ENCODE measurements at regions not wholly inside any gene's neighbourhood (a gene's known extent, or its start where the extent isn't known, plus 50 kb on each side); places are given as distances from the start of the nearest gene placed in this dataset.

DNA sequence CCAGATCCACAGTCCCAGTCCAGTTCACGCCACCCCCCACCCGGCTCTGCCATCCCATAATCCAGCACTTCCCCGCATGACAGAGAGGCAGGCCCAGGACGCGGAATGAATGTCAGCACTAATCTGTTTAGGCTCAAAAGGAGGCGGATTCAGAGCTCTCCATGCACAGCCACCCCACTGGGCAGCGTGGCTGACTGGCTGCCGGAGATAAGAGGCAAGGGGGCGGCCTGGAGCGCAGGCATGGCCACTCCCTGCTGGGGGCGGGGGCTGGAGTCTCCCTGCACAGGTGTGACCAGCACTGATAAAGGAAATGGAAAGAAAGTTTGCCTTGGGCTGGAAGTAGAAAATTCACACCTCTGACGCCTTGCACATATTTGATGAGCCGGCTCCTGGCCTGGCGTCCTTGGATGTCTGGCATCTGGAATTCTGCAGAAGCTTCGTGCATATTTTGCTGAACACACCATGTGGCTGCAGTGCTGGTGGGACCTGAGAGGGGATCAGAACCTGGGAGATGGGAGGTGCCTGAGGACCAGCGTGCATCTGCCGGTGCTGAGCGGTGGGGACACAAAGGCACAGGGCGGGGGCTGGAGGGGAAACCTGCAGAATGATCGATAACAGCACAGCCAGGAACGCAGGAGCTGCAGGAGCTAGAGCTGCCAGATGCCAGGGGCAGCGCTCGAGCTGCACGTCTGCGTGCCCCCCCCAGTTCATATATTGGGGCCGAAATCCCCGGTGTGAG, 344.4 kb downstream of the CTTN start:
- Histone ChIP-seq H3F3A (ENCODE audit: insufficient read depth, low read length, poor library complexity, severe bottlenecking) (no peaks in the 10 kb centered on the region), H3K9ac (ENCODE audit: low read length) (no peak overlapping the region), H2AFZ (ENCODE audit: low read depth, low read length) (no peak overlapping the region), H4K20me1 (ENCODE audit: insufficient read depth) (no peaks in the 10 kb centered on the region), H3K4me3 (ENCODE audit: low read length) (no peak overlapping the region), H3K36me3 (ENCODE audit: insufficient read depth, low read length) (no peaks in the 10 kb centered on the region), H3K79me2 (replicated peaks; ENCODE audit: insufficient read depth, low read length) (no peaks in the 10 kb centered on the region), H3K27ac (ENCODE audit: low read length) (no peak overlapping the region), H3K4me2 (ENCODE audit: low read length) (no peak overlapping the region), H3K27me3 (ENCODE audit: insufficient read depth, low read depth, low read length) (no peaks in the 10 kb centered on the region), H3K9me2 (ENCODE audit: insufficient read depth, low read length) (no peaks in the 10 kb centered on the region), H3K9me3 (ENCODE audit: low read length) (no peaks in the 10 kb centered on the region)
- TF ChIP-seq TAF1 (IDR thresholded peaks at IDR 0.05; ENCODE audit: low read depth): no peak

DNA sequence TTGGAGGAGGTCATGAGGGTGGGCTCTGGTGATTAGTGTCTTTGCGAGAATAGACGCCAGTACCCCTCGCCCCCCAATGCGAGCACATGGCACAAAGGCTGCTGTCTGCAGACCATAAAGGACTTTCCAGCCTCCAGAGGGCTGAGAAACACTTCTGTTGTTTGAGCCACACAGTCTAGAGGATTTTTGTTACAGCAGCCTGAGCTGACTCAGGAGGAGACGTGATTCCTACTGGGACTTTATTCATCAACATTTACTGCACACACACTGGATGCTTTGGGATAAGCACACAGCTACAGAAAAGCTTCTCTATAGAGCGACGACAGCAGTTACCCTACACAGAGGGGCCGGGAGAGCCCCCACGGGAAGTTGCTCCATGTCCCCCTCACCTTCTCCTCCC, 345.0 kb downstream of the CTTN start:
- H3F3A ChIP-seq (ENCODE audit: insufficient read depth, low read length, poor library complexity, severe bottlenecking): no peaks in the 10 kb centered on the region
- H3K27ac ChIP-seq (ENCODE audit: low read length): no peak overlapping the region
- no peaks in the 10 kb centered on the region for H4K20me1 ChIP-seq (ENCODE audit: insufficient read depth)
- no peaks in the 10 kb centered on the region for H3K79me2 ChIP-seq (replicated peaks; ENCODE audit: insufficient read depth, low read length)
- no peaks in the 10 kb centered on the region for H3K36me3 ChIP-seq (ENCODE audit: insufficient read depth, low read length)
- H3K27me3 ChIP-seq (ENCODE audit: insufficient read depth, low read depth, low read length): no peaks in the 10 kb centered on the region
- H3K9me3 ChIP-seq (ENCODE audit: low read length): no peaks in the 10 kb centered on the region
- no peak overlapping the region for H3K9ac ChIP-seq (ENCODE audit: low read length)
- no peak overlapping the region for H3K4me2 ChIP-seq (ENCODE audit: low read length)
- H2AFZ ChIP-seq (ENCODE audit: low read depth, low read length): no peak overlapping the region
- no peaks in the 10 kb centered on the region for H3K9me2 ChIP-seq (ENCODE audit: insufficient read depth, low read length)
- H3K4me3 ChIP-seq (ENCODE audit: low read length): no peak overlapping the region
- no peak for TF ChIP-seq TAF1 (IDR thresholded peaks at IDR 0.05; ENCODE audit: low read depth)
- TF ChIP-seq, protein P1, sequence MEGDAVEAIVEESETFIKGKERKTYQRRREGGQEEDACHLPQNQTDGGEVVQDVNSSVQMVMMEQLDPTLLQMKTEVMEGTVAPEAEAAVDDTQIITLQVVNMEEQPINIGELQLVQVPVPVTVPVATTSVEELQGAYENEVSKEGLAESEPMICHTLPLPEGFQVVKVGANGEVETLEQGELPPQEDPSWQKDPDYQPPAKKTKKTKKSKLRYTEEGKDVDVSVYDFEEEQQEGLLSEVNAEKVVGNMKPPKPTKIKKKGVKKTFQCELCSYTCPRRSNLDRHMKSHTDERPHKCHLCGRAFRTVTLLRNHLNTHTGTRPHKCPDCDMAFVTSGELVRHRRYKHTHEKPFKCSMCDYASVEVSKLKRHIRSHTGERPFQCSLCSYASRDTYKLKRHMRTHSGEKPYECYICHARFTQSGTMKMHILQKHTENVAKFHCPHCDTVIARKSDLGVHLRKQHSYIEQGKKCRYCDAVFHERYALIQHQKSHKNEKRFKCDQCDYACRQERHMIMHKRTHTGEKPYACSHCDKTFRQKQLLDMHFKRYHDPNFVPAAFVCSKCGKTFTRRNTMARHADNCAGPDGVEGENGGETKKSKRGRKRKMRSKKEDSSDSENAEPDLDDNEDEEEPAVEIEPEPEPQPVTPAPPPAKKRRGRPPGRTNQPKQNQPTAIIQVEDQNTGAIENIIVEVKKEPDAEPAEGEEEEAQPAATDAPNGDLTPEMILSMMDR (IDR thresholded peaks at IDR 0.05; ENCODE audit: poor library complexity, severe bottlenecking): no peak
- TF ChIP-seq, protein P2, sequence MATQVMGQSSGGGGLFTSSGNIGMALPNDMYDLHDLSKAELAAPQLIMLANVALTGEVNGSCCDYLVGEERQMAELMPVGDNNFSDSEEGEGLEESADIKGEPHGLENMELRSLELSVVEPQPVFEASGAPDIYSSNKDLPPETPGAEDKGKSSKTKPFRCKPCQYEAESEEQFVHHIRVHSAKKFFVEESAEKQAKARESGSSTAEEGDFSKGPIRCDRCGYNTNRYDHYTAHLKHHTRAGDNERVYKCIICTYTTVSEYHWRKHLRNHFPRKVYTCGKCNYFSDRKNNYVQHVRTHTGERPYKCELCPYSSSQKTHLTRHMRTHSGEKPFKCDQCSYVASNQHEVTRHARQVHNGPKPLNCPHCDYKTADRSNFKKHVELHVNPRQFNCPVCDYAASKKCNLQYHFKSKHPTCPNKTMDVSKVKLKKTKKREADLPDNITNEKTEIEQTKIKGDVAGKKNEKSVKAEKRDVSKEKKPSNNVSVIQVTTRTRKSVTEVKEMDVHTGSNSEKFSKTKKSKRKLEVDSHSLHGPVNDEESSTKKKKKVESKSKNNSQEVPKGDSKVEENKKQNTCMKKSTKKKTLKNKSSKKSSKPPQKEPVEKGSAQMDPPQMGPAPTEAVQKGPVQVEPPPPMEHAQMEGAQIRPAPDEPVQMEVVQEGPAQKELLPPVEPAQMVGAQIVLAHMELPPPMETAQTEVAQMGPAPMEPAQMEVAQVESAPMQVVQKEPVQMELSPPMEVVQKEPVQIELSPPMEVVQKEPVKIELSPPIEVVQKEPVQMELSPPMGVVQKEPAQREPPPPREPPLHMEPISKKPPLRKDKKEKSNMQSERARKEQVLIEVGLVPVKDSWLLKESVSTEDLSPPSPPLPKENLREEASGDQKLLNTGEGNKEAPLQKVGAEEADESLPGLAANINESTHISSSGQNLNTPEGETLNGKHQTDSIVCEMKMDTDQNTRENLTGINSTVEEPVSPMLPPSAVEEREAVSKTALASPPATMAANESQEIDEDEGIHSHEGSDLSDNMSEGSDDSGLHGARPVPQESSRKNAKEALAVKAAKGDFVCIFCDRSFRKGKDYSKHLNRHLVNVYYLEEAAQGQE (IDR thresholded peaks at IDR 0.05; ENCODE audit: borderline replicate concordance): no peak

DNA sequence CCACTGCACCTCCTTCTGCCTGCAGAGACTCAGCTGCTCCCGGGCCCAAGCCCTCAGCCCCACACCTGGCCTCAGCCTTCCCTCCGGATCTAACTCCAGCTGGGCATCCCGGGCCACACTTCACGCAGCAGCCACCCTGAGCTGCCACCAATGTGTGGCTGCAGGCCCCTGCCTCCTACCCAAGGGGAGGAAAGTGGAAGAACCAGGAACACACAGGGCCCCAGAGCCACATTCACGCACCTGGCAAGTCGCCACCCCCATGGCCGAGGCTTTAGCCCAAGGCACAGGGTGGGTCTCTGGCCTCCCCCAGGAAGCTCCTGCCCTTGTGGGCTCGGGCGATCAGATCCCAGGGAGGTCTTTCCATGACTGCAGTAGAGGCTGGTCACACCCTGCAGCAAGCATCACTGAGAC, 345.6 kb downstream of the CTTN start:
- no peak overlapping the region for H3K4me3 ChIP-seq (ENCODE audit: low read length)
- H2AFZ ChIP-seq (ENCODE audit: low read depth, low read length): no peak overlapping the region
- H3F3A ChIP-seq (ENCODE audit: insufficient read depth, low read length, poor library complexity, severe bottlenecking): no peaks in the 10 kb centered on the region
- no peak overlapping the region for H3K27ac ChIP-seq (ENCODE audit: low read length)
- H3K9me3 ChIP-seq (ENCODE audit: low read length): no peaks in the 10 kb centered on the region
- no peak overlapping the region for H3K4me2 ChIP-seq (ENCODE audit: low read length)
- H3K27me3 ChIP-seq (ENCODE audit: insufficient read depth, low read depth, low read length): no peaks in the 10 kb centered on the region
- no peaks in the 10 kb centered on the region for H3K9me2 ChIP-seq (ENCODE audit: insufficient read depth, low read length)
- no peaks in the 10 kb centered on the region for H3K36me3 ChIP-seq (ENCODE audit: insufficient read depth, low read length)
- no peaks in the 10 kb centered on the region for H4K20me1 ChIP-seq (ENCODE audit: insufficient read depth)
- no peak overlapping the region for H3K9ac ChIP-seq (ENCODE audit: low read length)
- H3K79me2 ChIP-seq (replicated peaks; ENCODE audit: insufficient read depth, low read length): no peaks in the 10 kb centered on the region
- TF ChIP-seq SMC3 (conservative IDR thresholded peaks at IDR 0.05; ENCODE audit: poor library complexity): no peak
- TF ChIP-seq, protein P2 (IDR thresholded peaks at IDR 0.05; ENCODE audit: borderline replicate concordance): no peak
- no peak for TF ChIP-seq MXI1 (conservative IDR thresholded peaks at IDR 0.05; ENCODE audit: poor library complexity, severe bottlenecking)
- TF ChIP-seq EP300 (conservative IDR thresholded peaks at IDR 0.05; ENCODE audit: poor library complexity, severe bottlenecking): no peak
- no peak for TF ChIP-seq POLR2AphosphoS5 (IDR thresholded peaks at IDR 0.05)
- TF ChIP-seq RAD21 (conservative IDR thresholded peaks at IDR 0.05): no peak
- TF ChIP-seq, protein P1 (IDR thresholded peaks at IDR 0.05; ENCODE audit: poor library complexity, severe bottlenecking): no peak
- TF ChIP-seq TAF1 (IDR thresholded peaks at IDR 0.05; ENCODE audit: low read depth): no peak
- TF ChIP-seq EZH2 (IDR thresholded peaks at IDR 0.05; ENCODE audit: borderline replicate concordance, insufficient read depth, low read length, poor library complexity, severe bottlenecking): no peak
